HFF-Myc (cell line): ENCODE measurements at regions not wholly inside any gene's neighbourhood (a gene's known extent, or its start where the extent isn't known, plus 50 kb on each side); places are given as distances from the start of the nearest gene placed in this dataset.

Source experiments
- DNase-seq: peaks from one replicate; pipeline ENCODE4 v3.0.0-alpha.2; 2011; ENCODE audit warnings: low read depth; ENCODE audit errors: extremely low read depth
- H3K4me3 ChIP-seq: replicated peaks from 2 replicates; pipeline ENCODE4 v1.5.1; 2011; ENCODE audit warnings: low read depth, mild to moderate bottlenecking, control low read depth, low read length
- TF ChIP-seq, protein P1 (sequence below): IDR thresholded peaks from 2 replicates; pipeline ENCODE4 v1.5.1; 2012; ENCODE audit warnings: mild to moderate bottlenecking, low read depth, low read length, control low read depth; ENCODE audit errors: missing control alignments

GRCh38 chr6:66390393-66390792 lies 683.4 kb upstream of the EYS start:
- no peak for DNase-seq
- TF ChIP-seq, protein P1, sequence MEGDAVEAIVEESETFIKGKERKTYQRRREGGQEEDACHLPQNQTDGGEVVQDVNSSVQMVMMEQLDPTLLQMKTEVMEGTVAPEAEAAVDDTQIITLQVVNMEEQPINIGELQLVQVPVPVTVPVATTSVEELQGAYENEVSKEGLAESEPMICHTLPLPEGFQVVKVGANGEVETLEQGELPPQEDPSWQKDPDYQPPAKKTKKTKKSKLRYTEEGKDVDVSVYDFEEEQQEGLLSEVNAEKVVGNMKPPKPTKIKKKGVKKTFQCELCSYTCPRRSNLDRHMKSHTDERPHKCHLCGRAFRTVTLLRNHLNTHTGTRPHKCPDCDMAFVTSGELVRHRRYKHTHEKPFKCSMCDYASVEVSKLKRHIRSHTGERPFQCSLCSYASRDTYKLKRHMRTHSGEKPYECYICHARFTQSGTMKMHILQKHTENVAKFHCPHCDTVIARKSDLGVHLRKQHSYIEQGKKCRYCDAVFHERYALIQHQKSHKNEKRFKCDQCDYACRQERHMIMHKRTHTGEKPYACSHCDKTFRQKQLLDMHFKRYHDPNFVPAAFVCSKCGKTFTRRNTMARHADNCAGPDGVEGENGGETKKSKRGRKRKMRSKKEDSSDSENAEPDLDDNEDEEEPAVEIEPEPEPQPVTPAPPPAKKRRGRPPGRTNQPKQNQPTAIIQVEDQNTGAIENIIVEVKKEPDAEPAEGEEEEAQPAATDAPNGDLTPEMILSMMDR: no peak
- H3K4me3 ChIP-seq: no peak overlapping the region

DNA sequence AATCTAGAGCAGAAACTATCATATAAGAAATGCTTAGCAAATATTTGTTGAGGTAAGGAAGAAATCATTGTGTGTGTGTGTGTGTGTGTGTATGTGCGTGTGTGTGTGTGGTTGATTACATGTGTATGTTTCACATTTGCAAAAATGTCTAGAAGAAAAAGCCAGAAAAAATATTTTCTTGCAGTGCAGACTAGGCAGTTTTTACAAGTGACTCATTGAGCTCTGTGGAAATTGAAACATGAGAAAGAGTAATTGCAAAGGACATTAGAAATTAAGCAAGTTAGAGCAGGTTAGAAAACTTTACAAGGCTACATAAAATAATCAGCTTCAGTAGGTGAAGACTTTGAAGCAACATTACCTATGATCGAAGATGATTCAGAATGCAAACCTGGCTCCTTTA lies 669.0 kb upstream of the EYS start:
- no peak for DNase-seq
- TF ChIP-seq, protein P1: no peak
- H3K4me3 ChIP-seq: no peak overlapping the region

GRCh38 chr6:66369407-66369806 lies 662.4 kb upstream of the EYS start:
- H3K4me3 ChIP-seq: no peak overlapping the region
- no peak for DNase-seq
- TF ChIP-seq, protein P1: no peak

DNA sequence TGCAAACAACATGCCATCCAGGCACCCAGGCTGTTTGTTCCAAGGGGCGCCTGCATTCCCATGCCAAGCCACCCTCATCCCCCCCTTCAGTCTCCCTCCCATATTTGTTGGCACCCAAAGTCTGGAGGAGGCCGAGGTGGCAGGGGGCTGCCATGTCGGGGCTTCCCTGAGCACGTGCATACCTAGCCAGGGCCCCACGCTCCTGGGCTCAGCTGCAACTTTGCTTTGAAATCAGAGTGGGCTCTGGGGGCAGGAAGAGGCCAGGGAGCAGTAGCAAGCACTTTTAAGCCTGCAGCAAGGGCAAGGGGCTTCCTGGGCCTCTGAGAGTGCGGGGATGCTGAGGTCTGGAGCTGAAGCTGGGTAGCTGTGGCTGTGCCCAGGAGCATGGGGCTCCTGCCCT lies 655.9 kb upstream of the EYS start:
- no peak for DNase-seq

DNA sequence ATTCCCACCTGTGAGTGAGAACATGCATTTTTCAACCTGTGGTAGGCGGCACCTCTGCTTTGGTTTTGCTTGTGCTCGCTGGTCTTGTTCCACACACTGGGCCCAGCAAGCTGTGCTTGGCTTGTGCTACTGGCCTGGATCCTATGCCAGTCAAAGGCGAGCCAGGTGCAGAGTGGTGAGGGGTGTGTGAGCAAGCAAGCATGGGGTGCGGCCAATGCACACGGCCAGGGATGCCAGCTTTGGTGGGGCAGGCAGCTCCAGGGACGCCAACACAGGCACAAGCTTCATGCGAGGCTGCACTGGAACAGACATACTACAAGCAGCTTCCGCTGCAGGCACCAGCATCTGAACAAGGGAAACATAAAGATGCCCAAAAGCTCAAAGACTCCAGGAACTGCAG lies 654.9 kb upstream of the EYS start:
- H3K4me3 ChIP-seq: no peak overlapping the region
- TF ChIP-seq, protein P1: no peak
- no peak for DNase-seq

More for the DNA sequence above, 655.9 kb upstream of the EYS start:
- TF ChIP-seq, protein P1: no peak
- H3K4me3 ChIP-seq: no peak overlapping the region

DNA sequence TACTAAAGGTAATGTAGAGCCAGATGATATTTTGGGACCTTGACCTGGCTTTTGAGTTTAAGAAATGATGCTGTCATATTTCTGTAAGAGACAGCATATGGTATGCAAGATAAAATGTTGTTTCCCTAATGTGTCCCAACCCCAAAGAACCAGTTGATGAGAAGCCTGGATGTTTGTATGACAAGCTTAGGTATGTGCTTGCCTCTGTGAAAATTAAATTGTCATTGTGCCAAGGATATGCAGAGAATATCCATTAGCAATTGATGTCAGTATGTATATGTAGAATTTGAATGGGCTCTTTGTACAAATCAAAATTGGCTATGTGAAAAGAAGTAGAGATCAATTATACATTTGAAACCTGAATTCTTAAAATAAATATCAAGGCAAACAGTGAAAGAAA lies 650.8 kb upstream of the EYS start:
- no peak for DNase-seq
- TF ChIP-seq, protein P1: no peak
- no peak overlapping the region for H3K4me3 ChIP-seq

DNA sequence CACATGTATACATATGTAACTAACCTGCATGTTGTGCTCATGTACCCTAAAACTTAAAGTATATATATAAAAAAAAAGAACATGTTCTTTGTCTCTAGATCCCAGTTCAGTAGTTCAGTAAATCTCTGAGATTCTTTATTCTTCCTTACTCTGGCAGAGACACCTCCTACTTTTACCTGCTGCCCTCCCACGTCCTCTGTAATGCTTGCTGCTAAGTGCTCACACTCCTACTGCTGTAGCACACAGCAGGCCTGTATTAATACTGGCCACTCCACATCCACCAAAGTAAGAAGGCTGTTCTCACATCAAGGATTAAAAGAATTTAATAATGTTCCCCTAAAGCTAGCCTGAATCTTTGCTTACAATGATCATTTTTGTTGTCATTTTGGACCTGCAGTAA lies 648.4 kb upstream of the EYS start:
- TF ChIP-seq, protein P1: no peak
- no peak overlapping the region for H3K4me3 ChIP-seq
- DNase-seq: no peak
